GM12873 (cell line): ENCODE measurements at regions not wholly inside any gene's neighbourhood (a gene's known extent, or its start where the extent isn't known, plus 50 kb on each side); places are given as distances from the start of the nearest gene placed in this dataset.

ENCODE experiments used
- TF ChIP-seq, protein P1 (sequence below): IDR thresholded peaks from 2 replicates; pipeline ENCODE4 v1.5.1; 2012; ENCODE audit warnings: low read depth, mild to moderate bottlenecking, moderate library complexity, low read length, control low read depth; ENCODE audit not compliant: insufficient read depth; ENCODE audit errors: missing control alignments

DNA sequence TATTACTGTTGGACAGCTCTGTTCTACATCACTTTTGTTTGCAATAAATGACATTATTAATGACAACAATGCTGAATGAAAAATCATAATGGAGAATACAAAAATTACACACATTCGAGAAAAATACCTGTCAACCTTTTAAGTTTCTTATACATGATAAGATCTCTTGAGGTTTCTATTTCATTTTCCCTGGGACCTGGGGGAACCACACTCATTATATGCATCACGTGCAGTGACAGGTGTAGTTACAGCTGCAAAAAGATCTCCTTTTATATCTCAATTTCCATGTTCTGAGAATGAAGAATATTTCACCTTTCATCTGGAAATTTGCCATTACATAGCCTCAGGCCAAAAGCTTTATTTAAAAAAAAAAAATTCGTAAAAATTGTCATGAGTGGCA lies 1347.0 kb upstream of the AGA start:
- TF ChIP-seq, protein P1, sequence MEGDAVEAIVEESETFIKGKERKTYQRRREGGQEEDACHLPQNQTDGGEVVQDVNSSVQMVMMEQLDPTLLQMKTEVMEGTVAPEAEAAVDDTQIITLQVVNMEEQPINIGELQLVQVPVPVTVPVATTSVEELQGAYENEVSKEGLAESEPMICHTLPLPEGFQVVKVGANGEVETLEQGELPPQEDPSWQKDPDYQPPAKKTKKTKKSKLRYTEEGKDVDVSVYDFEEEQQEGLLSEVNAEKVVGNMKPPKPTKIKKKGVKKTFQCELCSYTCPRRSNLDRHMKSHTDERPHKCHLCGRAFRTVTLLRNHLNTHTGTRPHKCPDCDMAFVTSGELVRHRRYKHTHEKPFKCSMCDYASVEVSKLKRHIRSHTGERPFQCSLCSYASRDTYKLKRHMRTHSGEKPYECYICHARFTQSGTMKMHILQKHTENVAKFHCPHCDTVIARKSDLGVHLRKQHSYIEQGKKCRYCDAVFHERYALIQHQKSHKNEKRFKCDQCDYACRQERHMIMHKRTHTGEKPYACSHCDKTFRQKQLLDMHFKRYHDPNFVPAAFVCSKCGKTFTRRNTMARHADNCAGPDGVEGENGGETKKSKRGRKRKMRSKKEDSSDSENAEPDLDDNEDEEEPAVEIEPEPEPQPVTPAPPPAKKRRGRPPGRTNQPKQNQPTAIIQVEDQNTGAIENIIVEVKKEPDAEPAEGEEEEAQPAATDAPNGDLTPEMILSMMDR, result no peak

DNA sequence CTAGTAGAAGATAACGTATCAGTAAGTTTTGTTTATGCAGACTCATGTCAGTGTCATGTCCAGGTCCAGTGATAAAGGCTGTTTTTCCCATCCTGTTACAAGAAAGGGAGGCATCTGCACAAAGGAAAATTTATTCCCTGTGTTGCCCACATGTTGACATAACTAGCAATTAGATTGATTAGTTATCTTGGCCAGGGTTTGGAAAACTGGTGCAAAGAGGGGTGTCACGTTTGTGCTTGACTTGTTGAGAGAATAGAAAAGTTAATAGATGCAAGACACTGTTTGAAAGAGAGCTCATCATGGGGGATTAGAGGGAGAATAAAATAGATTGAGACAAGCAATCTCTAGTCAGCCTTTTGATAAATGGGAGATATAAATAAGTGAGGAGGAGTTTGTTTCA lies 1357.0 kb upstream of the AGA start:
- TF ChIP-seq, protein P1, result no peak

DNA sequence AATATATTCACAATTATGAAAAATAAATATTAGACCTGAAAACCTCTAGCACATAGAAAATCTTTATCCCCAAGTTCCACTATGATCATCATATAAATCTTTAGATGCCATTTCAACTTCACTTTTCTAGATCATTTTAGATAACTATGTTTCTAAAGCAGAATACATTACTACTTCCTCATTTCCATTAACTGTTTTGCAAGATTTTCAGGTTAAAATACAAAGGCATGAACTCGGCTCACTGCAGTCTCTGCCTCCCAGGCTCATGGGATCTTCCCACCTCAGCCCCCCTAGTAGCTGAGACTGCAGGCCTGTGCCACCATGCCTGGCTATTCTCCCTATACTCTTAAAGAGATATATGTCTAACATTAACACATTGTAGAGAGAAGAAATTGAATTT lies 1365.9 kb upstream of the AGA start:
- TF ChIP-seq, protein P1, result no peak

DNA sequence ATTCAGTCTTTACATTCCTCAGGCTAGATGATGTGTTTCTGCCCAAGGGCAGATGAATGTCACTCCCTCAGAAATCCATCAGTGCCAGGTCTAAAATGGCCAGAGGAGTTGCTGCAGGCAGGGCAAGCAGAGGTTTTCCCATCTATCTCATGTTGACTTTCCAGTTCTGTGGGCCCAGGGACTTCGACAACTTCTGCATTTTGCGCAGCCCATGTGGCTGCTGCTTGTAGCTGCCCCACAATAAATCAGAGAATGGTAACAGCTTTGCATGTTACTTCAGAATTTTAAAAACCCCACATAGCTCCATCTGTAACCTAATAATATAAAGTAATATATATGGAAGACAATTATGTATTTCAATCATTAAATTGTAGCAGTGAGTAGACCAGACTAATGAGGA lies 1367.7 kb upstream of the AGA start:
- TF ChIP-seq, protein P1, result no peak

DNA sequence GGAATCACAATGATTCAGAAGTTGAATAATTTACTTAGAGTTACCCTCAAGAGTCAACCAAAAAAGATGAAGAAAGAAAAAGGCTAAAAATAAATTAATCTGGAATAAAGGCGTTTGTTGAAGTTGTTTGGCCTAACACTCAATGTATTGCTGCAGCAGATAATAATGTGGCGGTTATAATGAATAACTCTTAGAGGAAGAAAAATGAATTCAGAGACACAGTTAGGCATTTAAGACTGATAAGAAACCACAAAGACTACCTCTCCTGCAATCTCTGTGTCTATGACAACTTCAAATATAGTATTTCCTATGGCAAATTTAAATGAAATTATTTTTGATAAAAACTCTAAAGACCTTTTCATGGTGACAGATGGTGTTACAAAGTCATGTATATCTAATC lies 1369.1 kb upstream of the AGA start:
- TF ChIP-seq, protein P1, result no peak

DNA sequence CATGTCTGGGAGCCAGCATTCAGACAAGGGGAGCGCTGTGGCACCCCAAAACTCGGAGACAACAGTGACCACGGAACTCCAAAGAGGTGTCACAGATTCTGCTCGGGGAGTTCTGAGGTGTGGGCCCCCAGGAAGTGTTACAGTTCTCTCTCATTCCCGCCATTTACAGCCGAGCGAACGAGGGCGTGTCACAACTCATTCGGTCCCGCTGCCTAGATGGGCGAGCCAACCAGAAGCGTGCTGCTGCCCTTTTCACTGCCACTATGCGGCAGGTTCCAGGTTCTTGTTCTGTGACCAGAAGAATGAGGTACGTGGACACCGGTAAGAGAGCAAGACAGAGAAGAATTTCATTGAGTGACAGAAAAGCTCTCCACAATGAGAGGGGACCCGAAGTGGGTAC lies 1370.6 kb upstream of the AGA start:
- TF ChIP-seq, protein P1, result no peak

DNA sequence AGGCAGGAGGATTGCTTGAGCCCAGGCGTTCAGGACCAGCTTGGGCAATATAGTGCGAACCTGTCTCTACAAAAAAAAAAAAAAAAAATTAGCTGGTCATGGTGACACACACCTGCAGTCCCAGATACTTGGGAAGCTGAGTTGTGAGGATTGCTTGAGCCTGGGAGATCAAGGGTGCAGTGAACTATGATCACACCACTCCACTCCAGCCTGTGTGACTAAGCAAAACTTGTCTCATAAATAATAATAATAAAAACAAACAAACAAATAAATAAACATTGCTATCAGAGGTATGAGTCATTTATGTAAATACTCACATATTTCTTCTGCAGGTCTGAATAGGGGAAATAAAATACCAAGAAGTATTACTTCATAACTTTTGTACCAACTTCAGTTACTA lies 1372.7 kb upstream of the AGA start:
- TF ChIP-seq, protein P1, result no peak
